Erythroblast (primary cell): ENCODE measurements at regions not wholly inside any gene's neighbourhood (a gene's known extent, or its start where the extent isn't known, plus 50 kb on each side); places are given as distances from the start of the nearest gene placed in this dataset.

ENCODE experiments used
- GATA1 ChIP-seq: IDR thresholded peaks from 2 replicates; pipeline ENCODE4 v1.6.1; 2011; ENCODE audit warnings: low read depth, mild to moderate bottlenecking, control low read depth, low read length, moderate library complexity
- POLR2A ChIP-seq: IDR thresholded peaks from 2 replicates; pipeline ENCODE4 v1.6.1; 2011; ENCODE audit warnings: mild to moderate bottlenecking, low read length

DNA sequence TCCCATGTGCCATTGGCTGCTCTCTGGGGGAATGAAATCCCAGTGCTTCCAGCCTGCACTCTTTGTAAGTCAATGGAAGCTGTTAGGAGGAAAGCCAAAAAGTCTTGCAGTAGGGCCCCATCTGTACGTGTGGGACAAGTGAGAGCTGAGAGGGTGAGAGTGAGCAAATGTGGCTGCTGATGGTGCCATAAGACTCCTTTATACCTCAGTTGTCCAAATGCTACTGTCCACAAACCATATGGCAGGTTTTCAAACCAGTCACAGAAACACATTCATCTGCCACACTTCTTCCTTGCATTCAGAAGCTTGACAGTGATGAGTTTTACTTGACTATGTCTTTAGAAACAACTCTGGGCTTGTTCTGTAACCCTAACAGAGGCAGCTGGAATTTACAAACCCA lies 543.8 kb downstream of the CSNK1G3 start:
- TF ChIP-seq POLR2A = no peak
- TF ChIP-seq GATA1 = no peak
